LNCAP (cell line): ENCODE measurements at regions not wholly inside any gene's neighbourhood (a gene's known extent, or its start where the extent isn't known, plus 50 kb on each side); places are given as distances from the start of the nearest gene placed in this dataset.

ENCODE experiments used
- CTCF ChIP-seq: fragments of 450-650 bp; IDR thresholded peaks from 2 replicates; pipeline ENCODE4 v1.5.1; 2017; ENCODE audit warnings: mild to moderate bottlenecking

- TF ChIP-seq CTCF = no peak
Measured at GRCh38 chr9:14499976-14500375, 186.0 kb upstream of the NFIB start.

- no peak for TF ChIP-seq CTCF
Measured at GRCh38 chr9:14498824-14499223, 184.9 kb upstream of the NFIB start.

GRCh38 chr9:14497476-14497875 is 183.5 kb upstream of the NFIB start:
- TF ChIP-seq CTCF = no peak

- no peak for TF ChIP-seq CTCF
Measured at GRCh38 chr9:14488421-14489190, 174.7 kb upstream of the NFIB start.

GRCh38 chr9:14487547-14488185 is 173.7 kb upstream of the NFIB start:
- no peak for TF ChIP-seq CTCF

GRCh38 chr9:14485366-14485765 is 171.4 kb upstream of the NFIB start:
- TF ChIP-seq CTCF = no peak

- no peak for TF ChIP-seq CTCF
Measured at GRCh38 chr9:14482856-14483255, 168.9 kb upstream of the NFIB start.
